Hepatic stellate cell (primary cell): ENCODE measurements at regions not wholly inside any gene's neighbourhood (a gene's known extent, or its start where the extent isn't known, plus 50 kb on each side); places are given as distances from the start of the nearest gene placed in this dataset.
"Not testable (repeated sequence)": the region's sequence is repeated elsewhere in the genome, so short reads cannot be mapped to it uniquely, and the experiment has no call there.

Experiments used
- DNase-seq: peaks from one replicate; pipeline ENCODE4 v3.0.0; 2011; ENCODE audit warnings: low spot score

DNA sequence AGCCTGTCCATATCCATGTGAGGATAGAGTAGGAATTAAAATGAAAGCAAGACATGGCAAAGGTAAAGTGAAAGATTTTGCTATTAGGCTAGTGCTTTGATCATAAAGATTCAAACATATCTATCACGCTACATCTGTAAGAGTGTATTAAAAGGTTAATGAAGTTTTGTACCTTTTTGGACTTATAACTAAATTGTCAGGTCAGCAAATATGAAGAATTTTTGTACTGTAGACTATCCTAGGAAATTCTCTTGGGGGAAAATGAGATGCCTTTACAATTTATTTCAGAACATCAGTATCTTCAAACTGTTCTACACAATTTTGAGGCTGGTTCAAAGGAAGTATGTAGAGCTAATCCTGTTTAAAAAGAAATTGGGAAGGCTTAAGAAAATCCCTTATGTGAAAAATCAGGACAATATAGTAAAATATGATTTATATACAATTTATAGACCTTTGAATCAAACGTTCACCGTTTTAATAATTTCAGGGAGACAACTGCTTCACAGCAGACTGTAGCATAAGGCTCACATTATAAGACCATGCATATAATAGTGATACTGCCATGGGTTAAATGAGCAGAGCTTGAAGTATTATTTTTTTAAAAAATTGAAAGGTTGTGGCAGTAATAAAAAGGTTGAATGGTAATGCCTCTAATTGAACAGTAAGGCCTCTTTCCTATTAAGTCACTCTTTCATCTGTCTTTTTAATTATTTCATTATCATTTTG, 639.5 kb upstream of the ARRDC3 start:
- DNase-seq = no peak

DNA sequence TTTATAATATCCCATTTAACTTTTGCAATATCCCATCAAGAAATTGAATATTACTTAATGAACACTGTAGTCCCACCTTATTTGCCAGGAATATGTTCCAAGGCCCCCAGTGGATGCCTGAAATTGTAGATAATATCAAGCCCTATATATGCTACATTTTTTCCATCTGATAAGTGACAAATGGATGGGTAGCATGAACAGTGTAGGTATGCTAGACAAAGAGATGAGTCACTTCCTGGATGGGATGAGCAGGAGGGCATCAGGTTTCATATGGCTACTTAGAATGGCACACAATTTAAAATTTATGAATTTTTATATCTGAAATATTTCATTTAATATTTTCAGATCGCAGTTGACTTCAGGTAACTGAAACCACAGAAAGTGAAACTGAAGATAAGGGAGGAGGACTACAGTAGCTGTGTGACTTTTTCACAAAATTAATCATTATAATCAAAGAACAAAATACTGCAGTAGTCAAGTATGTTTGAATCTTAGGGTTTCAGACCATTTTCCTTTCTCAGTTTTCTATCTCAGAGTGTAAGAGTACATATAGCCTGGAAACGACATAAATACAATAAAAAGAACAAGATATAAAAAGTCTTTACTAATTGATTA, 636.4 kb upstream of the ARRDC3 start:
- DNase-seq = no peak

DNA sequence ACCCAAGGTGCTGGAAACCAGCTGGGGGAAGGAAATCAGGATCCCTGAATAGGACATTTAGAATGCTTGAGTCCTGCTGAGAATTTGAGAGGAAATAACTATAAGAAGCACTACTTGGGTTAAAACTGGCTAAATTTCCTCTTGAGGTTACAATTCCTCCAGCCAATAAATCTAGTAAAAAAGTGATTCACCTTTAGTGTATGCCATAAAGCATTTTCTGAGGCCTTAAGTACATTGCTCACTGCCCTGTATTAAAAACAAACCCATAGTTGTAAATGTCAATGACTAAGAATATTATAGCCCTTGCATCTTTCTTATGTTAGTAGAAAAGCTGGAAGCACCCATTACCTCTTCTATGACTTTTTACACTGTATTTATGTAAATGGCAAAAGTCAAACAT, 634.7 kb upstream of the ARRDC3 start:
- peak; percentile 0 for DNase-seq

DNA sequence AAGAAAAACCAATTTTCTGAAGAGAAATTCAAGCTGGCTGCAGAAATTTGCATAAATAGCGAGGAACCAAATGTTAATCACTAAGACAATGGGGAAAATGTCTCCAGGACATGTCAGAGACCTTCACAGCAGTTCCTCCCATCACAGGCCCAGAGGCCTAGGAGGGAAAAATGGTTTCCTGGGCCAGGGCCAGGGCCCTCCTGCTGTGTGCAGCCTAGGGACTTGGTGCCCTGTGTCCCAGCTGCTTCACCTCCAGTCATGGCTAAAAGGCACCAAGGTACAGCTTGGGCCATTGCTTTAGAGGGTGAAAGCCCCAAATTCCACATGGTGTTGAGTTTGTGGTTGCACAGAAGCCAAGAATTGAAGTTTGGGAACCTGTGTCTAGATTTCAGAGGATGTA, 628.7 kb upstream of the ARRDC3 start:
- not testable (repeated sequence) for DNase-seq

DNA sequence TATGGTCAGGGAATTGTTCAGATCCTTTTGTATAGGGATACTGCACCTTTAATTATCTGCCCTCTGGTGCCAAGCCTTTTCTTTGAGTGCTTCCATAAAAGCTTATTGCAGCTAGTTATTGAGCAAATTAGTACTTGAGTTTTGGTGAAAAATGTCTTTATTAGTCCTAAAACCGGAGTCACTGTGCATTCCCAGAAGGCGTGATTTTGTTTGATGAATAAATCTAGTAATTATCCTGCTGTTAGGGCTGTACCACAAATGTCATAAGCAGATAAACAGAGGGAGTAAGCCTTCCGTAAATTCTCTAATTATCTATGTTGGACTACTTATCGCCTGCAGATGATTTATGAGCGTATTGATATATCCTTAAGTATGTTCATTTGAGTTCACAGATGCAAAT, 620.7 kb upstream of the ARRDC3 start:
- no peak for DNase-seq

DNA sequence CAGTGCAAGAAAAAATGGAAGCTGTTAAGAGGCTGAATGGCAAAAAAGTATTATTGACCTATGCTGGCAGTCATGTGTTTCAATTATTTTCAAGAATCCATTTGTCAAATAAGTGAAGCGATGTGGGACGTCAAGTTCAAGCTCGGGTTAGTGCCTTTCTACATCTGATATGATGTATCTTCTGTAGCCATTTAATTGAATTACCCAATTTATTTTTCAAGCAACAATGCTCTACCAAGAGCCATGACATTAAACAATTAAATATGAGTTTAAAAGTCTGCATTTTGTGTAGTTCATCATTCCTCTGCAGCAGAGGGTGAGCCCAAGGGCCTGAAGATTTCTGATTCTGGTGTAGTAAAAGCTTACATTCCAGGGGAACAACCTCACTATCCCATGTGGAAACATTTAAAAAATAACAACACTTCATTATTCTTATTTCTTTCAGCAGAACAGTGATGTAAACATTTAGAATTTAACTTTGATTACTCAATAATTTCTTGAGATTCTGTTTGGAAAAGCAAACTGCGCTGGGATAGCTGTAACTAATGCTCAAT, 619.7 kb upstream of the ARRDC3 start:
- DNase-seq = no peak

DNA sequence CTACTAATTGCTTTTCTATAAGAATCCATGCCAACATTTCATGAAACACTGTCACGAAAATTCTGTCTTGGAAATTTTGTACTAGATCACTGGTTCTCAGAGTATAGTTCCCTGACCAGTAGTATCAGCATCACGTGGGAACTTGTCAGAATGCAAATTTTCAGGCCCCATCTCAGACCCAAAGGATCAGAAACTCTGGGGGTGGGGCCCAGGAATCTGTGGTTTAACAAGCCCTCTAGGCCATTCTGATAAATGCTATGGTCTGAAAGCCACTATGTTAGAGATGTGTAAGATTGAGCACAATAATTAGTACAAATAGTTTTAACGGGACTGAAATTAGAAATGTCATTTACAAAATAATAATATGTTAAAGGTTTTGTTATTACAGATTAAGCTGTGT, 615.7 kb upstream of the ARRDC3 start:
- DNase-seq = no peak

DNA sequence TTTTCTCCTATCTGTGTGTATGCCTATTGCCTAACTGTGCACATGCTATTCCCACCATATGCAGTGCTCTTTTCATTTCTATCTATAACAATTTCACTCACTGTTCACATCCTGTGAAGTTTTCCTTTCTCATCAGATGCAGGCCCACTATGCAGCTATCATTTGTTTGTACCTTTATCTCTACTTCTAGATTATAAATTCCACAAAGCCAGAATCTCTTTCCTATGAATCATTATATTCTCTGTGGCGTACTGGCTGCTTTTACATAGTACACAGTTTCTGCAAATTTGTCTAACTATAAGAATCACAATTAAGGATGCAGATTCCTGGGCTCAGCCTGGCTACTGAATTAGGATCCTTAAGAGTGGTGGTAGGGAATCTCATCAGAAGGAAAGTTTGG, 600.8 kb upstream of the ARRDC3 start:
- DNase-seq = no peak

DNA sequence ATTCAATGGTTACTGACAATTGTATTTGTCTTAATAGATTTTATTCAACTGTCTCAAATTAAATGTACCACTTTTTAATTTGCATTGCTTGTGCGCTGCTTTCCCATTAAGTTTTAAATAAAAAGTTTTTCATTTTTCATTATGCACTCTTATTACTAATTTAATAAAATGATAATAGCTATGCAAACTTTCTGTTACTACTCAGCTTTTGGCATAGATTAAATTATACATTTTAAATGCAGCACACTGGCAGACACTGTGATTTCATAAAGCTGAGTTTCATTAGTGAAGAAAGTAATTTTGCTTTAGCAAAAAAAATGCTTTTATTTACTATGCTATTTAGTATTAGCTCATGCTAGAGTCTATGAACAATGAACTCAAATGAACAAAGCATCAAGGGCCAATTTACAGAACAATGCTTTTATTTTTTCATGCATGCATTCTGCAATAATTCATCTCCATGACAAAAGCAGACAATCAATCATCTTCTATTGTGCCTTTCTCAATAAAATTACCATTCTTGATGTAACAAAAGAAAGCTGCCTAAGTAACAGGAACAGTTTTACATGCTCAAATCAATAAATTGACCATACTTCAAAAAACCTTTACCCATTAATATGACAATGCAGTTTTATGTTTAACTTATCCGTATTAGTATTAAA, 595.2 kb upstream of the ARRDC3 start:
- DNase-seq = no peak

DNA sequence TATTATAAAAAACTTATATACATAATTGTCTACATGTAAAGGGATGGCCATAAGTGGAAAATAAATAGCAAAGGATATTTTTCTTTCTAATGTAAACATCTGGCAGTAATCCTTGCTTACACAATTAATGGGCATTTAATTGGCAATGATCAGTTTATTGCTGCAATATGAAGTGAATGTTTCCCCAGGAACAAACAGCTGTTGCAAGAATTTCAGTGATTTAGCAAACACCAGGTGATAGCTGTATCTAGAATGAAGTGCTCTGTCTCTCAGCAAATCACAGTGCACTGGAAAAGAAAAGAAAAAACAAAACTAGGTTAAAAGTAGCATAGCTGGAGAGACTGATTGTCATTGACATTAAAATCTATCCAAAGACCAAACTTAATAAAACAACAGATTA, 594.5 kb upstream of the ARRDC3 start:
- no peak for DNase-seq

DNA sequence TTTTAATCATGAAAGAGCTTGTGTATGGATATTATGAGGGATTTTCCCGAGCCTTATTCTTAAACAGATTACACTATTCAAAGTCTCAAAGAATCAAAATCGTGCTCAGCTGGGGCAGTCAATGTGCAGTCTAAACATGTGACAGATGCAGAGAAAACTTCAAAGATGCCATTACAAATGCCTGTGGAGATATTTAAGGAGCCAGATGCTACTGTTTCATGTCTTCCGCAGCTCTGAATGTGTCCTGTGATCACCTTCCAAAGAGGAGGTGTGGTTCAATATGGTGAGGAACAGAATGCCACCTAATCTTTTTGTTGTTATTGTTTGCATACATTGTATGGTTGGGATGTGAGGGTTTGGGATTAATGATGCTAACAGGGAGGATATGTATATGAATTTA, 593.3 kb upstream of the ARRDC3 start:
- DNase-seq = no peak

DNA sequence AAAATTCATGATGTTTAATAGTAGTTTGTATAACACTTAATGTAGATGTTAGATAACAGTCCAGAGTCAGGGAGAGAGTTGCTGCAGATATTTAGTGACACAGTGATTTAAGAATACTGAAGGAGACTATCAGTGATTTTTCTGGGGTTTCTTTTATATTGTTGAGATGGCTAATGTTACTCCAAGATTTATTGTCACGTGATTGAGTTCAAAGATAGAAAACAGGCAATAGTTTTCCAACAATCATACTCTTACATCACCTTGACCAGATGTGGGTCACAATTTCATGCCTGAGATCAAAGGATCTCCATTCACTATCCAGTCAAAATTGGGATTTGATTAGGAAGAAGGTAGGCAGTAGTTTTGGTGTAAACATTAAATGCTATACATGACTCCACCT, 580.0 kb upstream of the ARRDC3 start:
- DNase-seq = no peak

DNA sequence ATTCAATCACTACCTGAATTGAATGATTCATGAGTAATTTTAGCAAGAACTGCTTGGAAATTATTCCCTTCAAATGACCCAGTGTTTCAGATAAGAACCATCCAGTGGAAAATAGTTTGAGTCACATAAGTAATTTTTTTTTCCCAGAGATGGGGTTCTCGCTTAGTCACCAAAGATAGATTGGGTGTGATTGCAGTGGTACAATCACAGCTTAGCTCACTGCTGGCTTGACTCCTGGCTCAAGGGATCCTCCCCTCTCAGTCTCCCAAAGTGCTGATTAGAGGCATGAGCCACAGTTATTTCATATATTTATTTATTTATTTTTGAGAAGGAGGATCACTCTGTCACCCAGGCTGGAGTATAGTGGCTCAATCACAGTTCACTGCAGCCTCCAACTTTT, 574.5 kb upstream of the ARRDC3 start:
- DNase-seq = no peak

DNA sequence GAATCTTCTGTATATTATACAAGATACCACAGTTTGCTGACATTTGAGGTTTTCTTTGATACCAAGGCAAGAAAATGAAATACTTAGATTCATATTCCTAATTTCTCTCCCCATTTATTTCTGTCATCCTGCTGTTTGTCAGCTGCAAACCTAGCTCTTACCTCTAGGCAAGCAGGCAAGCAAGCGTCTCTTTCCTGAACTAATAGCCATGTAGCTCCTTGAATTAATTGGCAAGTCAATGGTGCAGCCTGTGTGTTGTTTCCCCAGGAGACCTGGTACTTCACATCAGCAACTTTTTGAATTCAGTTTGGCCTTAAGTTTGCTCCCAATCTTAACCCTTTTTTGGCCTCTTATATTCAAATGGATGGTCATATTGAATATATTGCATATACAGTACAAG, 573.6 kb upstream of the ARRDC3 start:
- DNase-seq = no peak

DNA sequence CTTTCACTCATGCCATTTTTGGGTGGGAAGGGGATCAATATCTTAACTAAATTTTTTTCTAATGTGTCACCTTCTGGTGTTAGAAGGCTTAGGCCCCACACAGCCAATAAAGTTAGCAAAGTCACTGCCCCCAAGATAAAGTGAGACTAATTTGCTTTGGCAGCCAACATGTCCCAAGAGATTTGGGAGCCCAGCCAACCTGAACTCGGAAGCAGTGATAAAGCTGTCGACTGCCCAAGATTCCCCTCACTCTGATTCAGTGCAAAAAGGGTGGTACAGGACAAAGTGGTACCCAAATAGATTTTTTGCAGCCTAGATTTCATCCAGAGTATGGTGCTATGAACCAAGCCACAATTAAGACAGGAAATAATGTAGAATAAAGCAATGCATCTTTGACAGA, 572.5 kb upstream of the ARRDC3 start:
- no peak for DNase-seq

DNA sequence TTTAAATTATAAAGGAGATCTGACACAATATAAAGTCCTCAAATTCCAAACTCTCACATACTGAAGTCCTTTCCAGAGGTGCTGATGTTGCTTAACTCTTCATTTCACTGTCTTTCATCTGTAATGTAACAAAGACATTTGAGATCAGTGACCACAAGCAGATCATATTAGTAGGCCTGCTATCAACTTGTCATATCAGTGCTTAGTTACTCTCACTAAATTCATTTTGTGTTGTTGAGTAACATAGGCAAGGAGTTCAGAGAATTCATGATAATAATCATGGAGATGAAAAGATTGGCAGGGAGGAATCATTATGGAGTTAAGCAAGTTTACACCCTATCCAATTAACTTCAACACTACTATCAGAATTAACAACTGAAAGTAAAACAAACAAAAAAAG, 571.0 kb upstream of the ARRDC3 start:
- DNase-seq = no peak

DNA sequence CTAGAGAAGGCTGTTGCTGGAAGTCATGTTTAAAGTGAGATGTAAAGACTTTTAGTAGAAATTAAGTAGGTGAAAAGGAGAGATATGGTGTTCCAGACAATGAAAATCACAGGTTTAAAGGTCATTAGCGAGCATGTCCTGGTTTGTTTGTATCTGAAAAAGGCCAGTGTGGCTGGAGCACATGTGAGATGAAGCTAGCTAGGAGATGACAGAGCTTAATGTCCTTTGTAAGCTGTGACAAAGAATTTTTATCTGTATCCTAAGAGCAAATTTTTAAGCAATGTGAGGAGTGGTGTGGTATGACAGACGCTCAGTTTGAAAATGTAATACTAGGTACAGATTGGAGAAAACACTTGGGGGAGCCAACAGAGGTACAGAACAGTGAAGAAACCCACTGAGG, 567.2 kb upstream of the ARRDC3 start:
- no peak for DNase-seq

DNA sequence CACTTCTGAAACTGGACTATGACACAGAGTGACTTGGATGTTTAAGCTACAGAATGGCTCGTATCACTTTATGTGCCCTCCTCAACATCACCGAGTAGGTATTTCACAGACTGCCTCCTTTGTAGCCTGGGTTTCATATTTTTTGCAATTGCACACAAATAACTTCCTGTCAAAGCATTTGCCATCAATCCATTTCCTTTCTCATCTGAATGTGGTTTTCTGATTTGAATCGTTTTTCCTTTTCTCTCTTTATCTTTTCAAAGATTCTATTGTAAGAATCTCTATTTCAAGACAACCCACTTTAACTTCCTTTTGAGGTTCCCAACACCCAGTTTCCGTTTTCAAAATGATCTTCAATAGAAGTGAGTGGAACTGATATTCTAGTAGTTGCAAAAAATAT, 563.8 kb upstream of the ARRDC3 start:
- no peak for DNase-seq

DNA sequence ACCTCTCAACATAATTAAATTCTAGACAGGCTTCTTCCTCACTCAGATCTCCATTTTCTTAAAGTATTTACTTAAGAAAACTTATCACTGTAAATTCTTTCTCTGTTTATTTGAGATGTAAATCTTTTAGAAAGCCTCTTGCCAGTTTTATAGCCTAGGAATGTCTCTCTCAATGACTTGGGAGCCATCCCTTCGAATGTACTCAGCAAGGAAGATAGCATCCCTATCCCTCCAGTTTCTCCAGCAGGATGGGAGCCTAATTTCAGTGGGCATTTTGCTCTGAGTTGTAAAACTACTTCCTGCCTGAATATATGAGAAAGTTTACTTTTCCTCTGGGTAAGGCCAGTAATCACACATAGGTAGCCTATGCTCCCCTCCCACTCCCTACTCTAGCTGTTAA, 558.5 kb upstream of the ARRDC3 start:
- no peak for DNase-seq

DNA sequence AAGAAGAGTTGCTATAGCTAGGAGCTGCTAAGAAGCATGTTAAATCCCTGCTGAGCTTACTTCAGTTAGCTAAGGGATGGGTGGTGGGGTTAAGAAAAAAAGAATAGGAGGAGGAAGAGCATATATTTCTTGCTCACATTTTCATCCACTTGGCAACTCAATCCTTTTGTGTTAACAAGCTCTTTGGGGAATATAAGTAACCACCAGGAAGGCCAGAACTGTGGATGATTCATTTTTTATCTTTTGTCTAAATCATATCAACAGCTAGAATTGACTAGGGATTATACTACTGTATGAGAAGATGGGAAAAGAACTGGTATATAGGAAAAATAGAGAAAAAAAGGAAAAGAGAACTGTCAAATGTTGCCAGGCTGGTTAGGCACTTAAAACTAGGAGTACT, 555.3 kb upstream of the ARRDC3 start:
- no peak for DNase-seq

DNA sequence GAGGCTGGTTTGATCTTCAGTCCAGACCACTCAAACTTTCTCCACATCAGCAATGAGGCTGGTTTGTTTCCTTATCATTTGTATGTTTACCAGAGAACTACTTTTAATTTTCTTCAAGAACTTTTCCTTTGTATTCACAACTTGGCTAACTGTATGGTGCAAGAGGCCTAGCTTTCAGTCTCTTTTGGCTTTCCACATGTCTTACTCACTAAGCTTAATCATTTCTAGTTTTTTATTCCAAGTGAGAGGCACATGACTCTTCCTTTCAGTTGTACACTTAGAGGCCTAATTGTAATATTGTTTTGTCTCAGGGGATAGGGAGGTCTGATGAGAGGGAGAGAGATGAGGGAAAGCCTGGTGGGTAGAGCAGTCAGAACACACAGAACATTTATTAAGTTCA, 554.0 kb upstream of the ARRDC3 start:
- DNase-seq = no peak

DNA sequence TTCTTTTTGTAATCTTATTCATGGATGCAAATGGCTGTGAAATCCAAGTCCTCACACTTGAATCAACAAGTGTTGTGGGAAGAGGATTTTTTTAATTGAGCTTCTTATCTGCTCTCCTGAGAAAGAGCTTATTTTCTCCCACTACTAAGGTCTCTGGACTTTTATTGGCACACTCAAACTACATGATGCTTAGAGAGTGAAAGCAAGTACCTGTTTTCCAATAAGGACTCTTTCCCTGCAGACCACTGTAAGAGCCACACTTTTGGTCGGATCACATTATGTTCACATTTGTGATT, 546.4 kb upstream of the ARRDC3 start:
- no peak for DNase-seq

DNA sequence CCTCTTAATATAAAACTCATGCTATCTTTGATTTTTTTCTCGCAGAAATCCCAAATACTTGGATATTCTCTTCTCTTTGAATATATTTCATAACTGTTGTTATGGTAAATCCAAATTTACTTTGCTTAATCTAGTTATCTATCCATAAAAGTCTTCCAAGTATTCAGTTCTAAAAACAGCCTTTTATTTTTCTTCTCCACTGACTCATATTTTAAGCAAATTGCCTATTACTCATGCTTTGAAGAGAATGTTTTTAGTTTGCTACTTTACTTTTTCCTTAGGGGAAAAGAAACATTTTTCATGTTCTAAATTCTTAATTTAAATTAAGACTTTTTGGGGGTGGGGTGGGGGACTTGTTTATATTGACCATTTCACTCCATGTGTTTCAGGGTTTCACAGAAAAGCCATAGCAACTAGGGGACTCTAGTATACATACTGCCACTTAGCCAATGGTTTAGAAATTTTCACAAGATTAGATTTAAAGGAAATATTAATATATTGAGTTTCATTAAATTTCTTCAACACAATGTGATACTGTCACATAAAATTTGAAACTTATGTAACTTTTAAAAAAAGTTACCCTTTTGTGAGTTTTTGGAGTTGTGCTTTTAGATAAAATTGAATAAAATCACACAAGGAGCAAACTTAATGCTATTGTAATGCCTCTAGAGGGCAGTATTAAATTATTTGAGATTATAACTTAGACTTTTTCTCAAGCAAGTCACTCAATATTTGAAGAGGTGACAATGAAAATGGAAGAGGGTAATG, 545.8 kb upstream of the ARRDC3 start:
- peak; percentile 11 for DNase-seq
